ENCODE measurements at regions not wholly inside any gene's neighbourhood (a gene's known extent, or its start where the extent isn't known, plus 50 kb on each side); places are given as distances from the start of the nearest gene placed in this dataset.

DNA sequence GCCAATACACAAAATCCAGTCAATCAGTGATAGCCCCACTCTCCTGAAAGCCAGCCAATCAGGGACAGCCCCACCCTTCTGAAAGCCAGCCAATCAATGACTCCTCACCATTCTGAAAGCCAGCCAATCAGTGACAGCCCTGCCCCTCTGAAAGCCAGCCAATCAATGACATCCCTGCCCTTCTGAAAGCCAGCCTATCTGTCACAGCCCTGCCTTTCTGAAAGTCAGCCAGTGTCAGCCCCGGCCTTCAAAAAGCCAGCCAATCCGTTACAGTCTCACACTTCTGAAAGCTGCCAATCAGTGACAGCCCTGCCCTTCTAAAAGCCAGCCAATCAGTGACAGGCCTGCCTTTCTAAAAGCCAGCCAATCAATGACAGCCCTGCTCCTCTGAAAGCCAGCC is 95.9 kb upstream of the HDAC4 start:
- TF ChIP-seq, protein P1, sequence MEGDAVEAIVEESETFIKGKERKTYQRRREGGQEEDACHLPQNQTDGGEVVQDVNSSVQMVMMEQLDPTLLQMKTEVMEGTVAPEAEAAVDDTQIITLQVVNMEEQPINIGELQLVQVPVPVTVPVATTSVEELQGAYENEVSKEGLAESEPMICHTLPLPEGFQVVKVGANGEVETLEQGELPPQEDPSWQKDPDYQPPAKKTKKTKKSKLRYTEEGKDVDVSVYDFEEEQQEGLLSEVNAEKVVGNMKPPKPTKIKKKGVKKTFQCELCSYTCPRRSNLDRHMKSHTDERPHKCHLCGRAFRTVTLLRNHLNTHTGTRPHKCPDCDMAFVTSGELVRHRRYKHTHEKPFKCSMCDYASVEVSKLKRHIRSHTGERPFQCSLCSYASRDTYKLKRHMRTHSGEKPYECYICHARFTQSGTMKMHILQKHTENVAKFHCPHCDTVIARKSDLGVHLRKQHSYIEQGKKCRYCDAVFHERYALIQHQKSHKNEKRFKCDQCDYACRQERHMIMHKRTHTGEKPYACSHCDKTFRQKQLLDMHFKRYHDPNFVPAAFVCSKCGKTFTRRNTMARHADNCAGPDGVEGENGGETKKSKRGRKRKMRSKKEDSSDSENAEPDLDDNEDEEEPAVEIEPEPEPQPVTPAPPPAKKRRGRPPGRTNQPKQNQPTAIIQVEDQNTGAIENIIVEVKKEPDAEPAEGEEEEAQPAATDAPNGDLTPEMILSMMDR (conservative IDR thresholded peaks at IDR 0.05; ENCODE audit: low read depth in 2 of 2) = no peak
- TF ChIP-seq, protein P2, sequence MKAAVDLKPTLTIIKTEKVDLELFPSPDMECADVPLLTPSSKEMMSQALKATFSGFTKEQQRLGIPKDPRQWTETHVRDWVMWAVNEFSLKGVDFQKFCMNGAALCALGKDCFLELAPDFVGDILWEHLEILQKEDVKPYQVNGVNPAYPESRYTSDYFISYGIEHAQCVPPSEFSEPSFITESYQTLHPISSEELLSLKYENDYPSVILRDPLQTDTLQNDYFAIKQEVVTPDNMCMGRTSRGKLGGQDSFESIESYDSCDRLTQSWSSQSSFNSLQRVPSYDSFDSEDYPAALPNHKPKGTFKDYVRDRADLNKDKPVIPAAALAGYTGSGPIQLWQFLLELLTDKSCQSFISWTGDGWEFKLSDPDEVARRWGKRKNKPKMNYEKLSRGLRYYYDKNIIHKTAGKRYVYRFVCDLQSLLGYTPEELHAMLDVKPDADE (IDR thresholded peaks at IDR 0.05) = no peak
- TF ChIP-seq POLR2AphosphoS5 (IDR thresholded peaks at IDR 0.05; ENCODE audit: low read depth) = no peak
- no peak for TF ChIP-seq EZH2phosphoT487 (IDR thresholded peaks at IDR 0.05; ENCODE audit: unreplicated experiment)
- TF ChIP-seq, protein P3, sequence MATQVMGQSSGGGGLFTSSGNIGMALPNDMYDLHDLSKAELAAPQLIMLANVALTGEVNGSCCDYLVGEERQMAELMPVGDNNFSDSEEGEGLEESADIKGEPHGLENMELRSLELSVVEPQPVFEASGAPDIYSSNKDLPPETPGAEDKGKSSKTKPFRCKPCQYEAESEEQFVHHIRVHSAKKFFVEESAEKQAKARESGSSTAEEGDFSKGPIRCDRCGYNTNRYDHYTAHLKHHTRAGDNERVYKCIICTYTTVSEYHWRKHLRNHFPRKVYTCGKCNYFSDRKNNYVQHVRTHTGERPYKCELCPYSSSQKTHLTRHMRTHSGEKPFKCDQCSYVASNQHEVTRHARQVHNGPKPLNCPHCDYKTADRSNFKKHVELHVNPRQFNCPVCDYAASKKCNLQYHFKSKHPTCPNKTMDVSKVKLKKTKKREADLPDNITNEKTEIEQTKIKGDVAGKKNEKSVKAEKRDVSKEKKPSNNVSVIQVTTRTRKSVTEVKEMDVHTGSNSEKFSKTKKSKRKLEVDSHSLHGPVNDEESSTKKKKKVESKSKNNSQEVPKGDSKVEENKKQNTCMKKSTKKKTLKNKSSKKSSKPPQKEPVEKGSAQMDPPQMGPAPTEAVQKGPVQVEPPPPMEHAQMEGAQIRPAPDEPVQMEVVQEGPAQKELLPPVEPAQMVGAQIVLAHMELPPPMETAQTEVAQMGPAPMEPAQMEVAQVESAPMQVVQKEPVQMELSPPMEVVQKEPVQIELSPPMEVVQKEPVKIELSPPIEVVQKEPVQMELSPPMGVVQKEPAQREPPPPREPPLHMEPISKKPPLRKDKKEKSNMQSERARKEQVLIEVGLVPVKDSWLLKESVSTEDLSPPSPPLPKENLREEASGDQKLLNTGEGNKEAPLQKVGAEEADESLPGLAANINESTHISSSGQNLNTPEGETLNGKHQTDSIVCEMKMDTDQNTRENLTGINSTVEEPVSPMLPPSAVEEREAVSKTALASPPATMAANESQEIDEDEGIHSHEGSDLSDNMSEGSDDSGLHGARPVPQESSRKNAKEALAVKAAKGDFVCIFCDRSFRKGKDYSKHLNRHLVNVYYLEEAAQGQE (IDR thresholded peaks at IDR 0.05; ENCODE audit: unreplicated experiment) = no peak
- no peak for TF ChIP-seq ZNF331 (CRISPR knock-in tag; IDR thresholded peaks at IDR 0.05; ENCODE audit: low read depth)
- no peak for TF ChIP-seq NANOG (IDR thresholded peaks at IDR 0.05; ENCODE audit: borderline replicate concordance)
- TF ChIP-seq CREB1 (CRISPR knock-in tag; IDR thresholded peaks at IDR 0.05; ENCODE audit: low read depth) = no peak
- TF ChIP-seq EZH2 (IDR thresholded peaks at IDR 0.05; ENCODE audit: low read depth, unreplicated experiment) = no peak
- TF ChIP-seq JUNB (IDR thresholded peaks at IDR 0.05; ENCODE audit: unreplicated experiment) = no peak
- TF ChIP-seq ZNF114 (CRISPR knock-in tag; IDR thresholded peaks at IDR 0.05) = no peak
